ENCODE measurements at regions not wholly inside any gene's neighbourhood (a gene's known extent, or its start where the extent isn't known, plus 50 kb on each side); places are given as distances from the start of the nearest gene placed in this dataset.

DNA sequence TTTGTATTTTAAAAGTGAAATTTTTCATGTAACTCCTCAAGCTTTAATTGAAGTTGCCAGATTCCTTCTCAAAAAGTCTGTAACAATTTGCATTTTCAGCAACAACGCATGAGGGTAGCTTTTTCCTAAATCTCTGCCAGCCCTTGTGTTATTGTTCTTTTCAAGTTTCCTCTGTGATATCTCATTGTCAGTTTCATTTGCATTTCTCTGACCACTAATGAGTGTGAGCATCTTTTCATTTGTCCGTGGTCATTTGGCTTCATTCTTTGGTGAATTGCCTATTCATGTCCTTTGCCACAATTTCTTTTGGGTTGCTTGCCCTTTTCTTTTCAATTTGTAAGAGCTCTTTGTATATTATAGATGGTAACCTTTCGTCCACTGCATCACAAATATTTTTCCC, 68.0 kb upstream of the NKD1 start:
- no peak for TF ChIP-seq GABPA (IDR thresholded peaks at IDR 0.05 in 1 of 2, conservative IDR thresholded peaks at IDR 0.05 in 1 of 2)
- no peak for TF ChIP-seq SP1 (IDR thresholded peaks at IDR 0.05)
- TF ChIP-seq, protein P1, sequence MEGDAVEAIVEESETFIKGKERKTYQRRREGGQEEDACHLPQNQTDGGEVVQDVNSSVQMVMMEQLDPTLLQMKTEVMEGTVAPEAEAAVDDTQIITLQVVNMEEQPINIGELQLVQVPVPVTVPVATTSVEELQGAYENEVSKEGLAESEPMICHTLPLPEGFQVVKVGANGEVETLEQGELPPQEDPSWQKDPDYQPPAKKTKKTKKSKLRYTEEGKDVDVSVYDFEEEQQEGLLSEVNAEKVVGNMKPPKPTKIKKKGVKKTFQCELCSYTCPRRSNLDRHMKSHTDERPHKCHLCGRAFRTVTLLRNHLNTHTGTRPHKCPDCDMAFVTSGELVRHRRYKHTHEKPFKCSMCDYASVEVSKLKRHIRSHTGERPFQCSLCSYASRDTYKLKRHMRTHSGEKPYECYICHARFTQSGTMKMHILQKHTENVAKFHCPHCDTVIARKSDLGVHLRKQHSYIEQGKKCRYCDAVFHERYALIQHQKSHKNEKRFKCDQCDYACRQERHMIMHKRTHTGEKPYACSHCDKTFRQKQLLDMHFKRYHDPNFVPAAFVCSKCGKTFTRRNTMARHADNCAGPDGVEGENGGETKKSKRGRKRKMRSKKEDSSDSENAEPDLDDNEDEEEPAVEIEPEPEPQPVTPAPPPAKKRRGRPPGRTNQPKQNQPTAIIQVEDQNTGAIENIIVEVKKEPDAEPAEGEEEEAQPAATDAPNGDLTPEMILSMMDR (IDR thresholded peaks at IDR 0.05; ENCODE audit: low read depth, low read length, missing input control), result no peak
- no peak for TF ChIP-seq YY1 (IDR thresholded peaks at IDR 0.05)
